ENCODE measurements at regions not wholly inside any gene's neighbourhood (a gene's known extent, or its start where the extent isn't known, plus 50 kb on each side); places are given as distances from the start of the nearest gene placed in this dataset.

DNA sequence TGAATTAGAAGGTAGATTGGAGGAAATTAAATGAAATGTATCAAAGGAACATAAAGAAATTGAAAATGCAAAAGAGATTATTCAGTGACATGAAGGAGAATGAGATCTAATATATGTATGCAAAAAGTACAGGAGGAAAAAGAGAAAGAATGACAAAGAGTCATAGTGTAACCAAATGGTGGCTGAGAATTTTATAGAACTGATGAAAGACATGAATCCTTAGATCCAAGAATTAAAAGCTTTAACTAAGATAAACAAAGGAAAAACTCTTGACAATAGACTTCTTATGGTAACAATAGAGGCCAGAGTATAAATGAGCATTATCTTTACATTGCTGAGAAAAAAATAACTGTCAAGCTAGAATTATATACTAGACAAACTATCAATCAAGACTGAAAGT lies 505.4 kb upstream of the CD180 start:
- no peak for TF ChIP-seq EZH2phosphoT487 (conservative IDR thresholded peaks at IDR 0.05; ENCODE audit: low read length)
- TF ChIP-seq, protein P1, sequence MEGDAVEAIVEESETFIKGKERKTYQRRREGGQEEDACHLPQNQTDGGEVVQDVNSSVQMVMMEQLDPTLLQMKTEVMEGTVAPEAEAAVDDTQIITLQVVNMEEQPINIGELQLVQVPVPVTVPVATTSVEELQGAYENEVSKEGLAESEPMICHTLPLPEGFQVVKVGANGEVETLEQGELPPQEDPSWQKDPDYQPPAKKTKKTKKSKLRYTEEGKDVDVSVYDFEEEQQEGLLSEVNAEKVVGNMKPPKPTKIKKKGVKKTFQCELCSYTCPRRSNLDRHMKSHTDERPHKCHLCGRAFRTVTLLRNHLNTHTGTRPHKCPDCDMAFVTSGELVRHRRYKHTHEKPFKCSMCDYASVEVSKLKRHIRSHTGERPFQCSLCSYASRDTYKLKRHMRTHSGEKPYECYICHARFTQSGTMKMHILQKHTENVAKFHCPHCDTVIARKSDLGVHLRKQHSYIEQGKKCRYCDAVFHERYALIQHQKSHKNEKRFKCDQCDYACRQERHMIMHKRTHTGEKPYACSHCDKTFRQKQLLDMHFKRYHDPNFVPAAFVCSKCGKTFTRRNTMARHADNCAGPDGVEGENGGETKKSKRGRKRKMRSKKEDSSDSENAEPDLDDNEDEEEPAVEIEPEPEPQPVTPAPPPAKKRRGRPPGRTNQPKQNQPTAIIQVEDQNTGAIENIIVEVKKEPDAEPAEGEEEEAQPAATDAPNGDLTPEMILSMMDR (IDR thresholded peaks at IDR 0.05; ENCODE audit: insufficient read depth, low read length, poor library complexity, severe bottlenecking) = no peak
